ENCODE measurements at regions not wholly inside any gene's neighbourhood (a gene's known extent, or its start where the extent isn't known, plus 50 kb on each side); places are given as distances from the start of the nearest gene placed in this dataset.
"Not testable (repeated sequence)": the region's sequence is repeated elsewhere in the genome, so short reads cannot be mapped to it uniquely, and the experiment has no call there.

DNA sequence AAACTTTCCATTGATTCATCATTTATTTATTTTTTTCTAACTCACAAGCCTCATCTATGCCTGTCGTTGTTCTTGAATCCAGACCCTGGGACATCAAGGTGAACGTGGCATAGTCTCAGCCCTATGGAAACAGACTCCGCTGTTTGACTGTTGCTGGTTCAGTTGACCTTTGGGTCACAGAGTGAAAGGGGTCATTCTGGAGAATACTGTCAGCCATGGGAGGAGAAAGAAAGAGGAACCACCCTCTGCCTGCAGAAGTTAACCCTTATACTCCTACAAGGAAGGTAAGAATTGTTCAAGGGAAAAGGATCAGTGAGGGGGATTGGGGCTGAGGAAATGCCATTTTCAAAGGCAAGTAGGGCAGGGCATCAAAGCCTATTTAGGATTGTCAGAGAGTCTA is 387.6 kb upstream of the MAF start:
- Mint-ChIP-seq H3K27me3 (no peaks in the 10 kb centered on the region), H3K27ac (no peak overlapping the region), H3K36me3 (ENCODE audit: low read depth) (no peaks in the 10 kb centered on the region), H3K9me3 (no peaks in the 10 kb centered on the region), H3K4me3 (no peak overlapping the region), H3K4me1 (ENCODE audit: low read depth) (no peaks in the 10 kb centered on the region)

DNA sequence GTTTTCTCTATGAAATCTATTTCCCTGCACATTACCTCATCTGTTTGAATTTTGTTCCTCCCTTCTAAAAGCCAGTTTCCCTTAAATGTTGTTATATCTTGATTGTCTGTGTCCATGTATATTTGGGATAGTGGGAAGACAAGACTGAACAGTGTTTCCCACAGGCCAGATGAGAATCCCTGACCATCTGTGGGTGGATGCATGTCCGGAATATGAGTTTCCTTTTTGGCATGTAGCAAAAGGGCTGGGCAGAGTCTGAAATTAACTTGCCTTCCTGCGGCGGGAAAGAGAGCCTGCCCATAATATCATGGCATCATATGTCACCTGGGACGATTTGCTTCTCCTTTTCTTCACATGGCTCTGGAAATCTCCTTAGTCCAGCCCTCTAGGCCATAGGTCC is 385.8 kb upstream of the MAF start:
- Mint-ChIP-seq H3K27me3 (no peaks in the 10 kb centered on the region), H3K4me1 (ENCODE audit: low read depth) (no peaks in the 10 kb centered on the region), H3K9me3 (no peaks in the 10 kb centered on the region), H3K36me3 (ENCODE audit: low read depth) (no peaks in the 10 kb centered on the region), H3K27ac (no peak overlapping the region), H3K4me3 (no peak overlapping the region)

DNA sequence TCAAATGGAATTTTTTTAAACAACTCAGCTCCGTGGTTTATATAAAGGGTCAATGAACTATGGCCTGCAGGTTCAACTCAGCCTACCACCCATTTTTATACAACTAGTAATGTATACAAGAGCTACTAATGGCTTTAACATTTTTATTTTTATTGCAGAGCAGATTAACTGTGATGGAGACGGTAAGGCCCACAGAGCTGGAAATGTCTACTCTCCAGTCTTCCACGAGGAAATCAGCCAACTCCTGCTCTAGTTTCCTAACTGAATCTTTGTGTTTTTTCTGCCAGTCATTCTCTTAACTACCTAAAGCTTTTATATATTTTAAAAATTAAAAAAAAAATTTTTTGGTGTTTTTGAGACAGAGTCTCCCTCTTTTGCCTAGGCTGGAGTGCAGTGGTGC is 385.1 kb upstream of the MAF start:
- H3K4me3 Mint-ChIP-seq = no peak overlapping the region
- no peaks in the 10 kb centered on the region for H3K27me3 Mint-ChIP-seq
- no peaks in the 10 kb centered on the region for H3K4me1 Mint-ChIP-seq (ENCODE audit: low read depth)
- H3K36me3 Mint-ChIP-seq (ENCODE audit: low read depth) = no peaks in the 10 kb centered on the region
- no peaks in the 10 kb centered on the region for H3K9me3 Mint-ChIP-seq
- H3K27ac Mint-ChIP-seq = no peak overlapping the region

DNA sequence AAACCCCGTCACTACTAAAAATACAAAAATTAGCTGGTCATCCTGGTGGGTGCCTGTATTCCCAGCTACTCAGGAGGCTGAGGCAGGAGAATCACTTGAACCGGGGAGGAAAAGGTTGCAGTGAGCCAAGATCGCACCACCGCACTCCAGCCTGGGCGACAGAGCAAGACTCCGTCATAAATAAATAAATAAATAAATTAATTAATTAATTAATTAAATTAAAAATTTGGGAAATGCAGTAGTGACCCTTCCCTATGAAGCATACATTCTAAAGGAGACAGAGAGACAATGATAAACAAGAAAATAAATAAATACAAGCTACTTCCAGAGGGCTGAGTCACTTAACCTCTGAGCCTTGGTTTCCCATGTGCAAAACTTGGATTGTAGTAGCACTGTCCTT is 383.6 kb upstream of the MAF start:
- H3K4me1 Mint-ChIP-seq (ENCODE audit: low read depth); H3K4me3 Mint-ChIP-seq; H3K27ac Mint-ChIP-seq; H3K27me3 Mint-ChIP-seq; H3K36me3 Mint-ChIP-seq (ENCODE audit: low read depth); H3K9me3 Mint-ChIP-seq: not testable (repeated sequence)

DNA sequence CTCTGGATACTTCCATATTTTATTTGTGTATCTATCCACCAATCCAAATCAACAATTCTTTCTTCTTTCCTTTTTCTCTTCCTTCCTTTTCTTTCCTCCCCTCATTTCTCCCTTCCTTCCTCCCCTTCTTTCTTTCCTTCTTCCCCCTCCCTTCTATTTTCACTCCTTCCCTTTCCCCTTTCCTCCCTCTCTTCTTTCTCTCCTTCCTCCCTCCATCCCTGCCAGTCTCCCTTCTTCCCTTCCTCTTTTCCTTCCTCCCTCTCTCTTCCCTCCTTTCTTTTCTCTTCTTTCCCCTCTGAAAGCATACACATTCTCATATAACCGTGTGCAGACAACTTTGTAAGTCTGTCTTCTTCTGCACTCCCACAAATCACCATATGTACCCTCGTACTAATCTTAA is 382.3 kb upstream of the MAF start:
- H3K4me3 Mint-ChIP-seq = no peak overlapping the region
- no peaks in the 10 kb centered on the region for H3K4me1 Mint-ChIP-seq (ENCODE audit: low read depth)
- no peaks in the 10 kb centered on the region for H3K36me3 Mint-ChIP-seq (ENCODE audit: low read depth)
- no peak overlapping the region for H3K27ac Mint-ChIP-seq
- H3K9me3 Mint-ChIP-seq = no peaks in the 10 kb centered on the region
- H3K27me3 Mint-ChIP-seq = no peaks in the 10 kb centered on the region

DNA sequence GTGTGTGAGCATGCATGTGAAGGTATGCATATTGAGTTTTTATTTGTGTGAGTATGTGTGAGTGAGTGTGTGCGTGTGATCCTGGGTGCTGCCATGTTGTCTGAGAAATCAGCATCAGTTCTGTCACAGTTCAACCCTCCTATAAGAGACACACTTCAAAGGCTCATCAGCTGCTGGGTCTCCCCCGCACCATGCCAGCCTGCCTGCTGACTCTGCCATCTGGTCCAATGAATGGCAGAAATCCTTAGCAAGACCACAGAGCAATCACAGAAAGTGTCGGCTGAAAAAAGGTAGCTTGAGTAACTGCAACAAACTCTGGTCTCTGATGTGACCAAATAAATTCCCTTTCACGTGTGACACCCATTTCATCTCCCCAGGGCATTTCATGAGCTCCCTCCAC is 381.8 kb upstream of the MAF start:
- H3K36me3 Mint-ChIP-seq (ENCODE audit: low read depth) = no peaks in the 10 kb centered on the region
- H3K4me1 Mint-ChIP-seq (ENCODE audit: low read depth) = no peaks in the 10 kb centered on the region
- no peaks in the 10 kb centered on the region for H3K9me3 Mint-ChIP-seq
- no peak overlapping the region for H3K4me3 Mint-ChIP-seq
- no peaks in the 10 kb centered on the region for H3K27me3 Mint-ChIP-seq
- no peak overlapping the region for H3K27ac Mint-ChIP-seq

DNA sequence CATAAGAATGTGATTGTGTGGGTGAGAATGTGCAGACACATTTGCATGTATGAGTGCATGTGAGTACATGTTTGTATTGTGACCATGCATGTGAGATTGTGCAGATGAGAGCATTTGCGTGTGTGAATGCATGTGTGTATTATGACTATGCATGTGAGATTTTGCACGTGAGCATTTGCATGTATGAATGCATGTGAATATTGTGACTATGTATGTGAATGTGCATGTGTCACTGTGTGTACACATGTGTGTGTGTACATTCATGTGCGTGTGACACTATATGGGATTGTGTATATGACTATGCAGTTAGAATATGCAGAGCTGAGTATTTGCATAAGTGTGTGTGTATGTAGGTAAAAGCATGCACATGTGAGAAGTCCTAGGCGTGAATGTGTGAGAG is 381.3 kb upstream of the MAF start:
- Mint-ChIP-seq H3K36me3 (ENCODE audit: low read depth) (no peaks in the 10 kb centered on the region), H3K27me3 (no peaks in the 10 kb centered on the region), H3K4me3 (no peak overlapping the region), H3K4me1 (ENCODE audit: low read depth) (no peaks in the 10 kb centered on the region), H3K9me3 (no peaks in the 10 kb centered on the region), H3K27ac (no peak overlapping the region)

DNA sequence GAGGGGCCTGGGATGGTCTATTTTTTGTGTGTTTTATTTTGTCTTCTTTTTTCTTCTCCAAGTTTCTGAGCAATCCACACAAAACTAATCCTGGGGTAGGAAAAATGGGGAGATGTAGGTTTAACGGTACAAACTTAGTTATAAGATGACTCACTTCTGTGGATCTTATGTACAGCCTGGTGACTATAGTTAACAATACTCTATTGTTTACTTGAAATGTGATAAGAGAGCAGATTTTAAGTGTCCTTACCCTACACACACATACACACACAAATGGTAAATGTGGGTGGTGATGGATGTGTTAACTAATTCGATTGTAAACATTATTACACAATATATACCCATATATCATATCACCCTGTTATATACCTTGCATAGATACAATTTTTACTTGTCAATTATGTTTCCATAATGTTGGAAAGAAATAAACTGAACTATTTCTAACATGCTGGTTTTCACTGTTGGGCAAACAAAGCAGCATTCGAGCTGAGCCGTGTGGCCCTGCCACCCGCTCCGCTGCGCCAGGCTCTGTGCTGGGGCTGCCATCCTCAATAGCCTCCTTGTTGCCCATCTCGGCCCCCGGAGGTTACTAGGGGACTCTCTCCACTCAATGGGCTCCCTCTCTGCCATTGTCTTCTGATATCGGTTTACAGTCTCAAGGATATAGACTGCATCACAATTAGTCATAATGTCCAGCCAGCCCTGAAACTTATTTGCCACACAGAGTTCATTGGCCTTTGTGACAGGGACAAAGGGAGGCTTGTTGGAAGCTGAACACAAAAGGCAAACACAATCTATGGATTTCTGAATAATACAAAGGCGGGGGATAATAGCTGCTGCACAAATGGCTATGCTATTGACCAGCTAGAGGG is 380.3 kb upstream of the MAF start:
- no peak overlapping the region for H3K4me3 Mint-ChIP-seq
- no peaks in the 10 kb centered on the region for H3K36me3 Mint-ChIP-seq (ENCODE audit: low read depth)

DNA sequence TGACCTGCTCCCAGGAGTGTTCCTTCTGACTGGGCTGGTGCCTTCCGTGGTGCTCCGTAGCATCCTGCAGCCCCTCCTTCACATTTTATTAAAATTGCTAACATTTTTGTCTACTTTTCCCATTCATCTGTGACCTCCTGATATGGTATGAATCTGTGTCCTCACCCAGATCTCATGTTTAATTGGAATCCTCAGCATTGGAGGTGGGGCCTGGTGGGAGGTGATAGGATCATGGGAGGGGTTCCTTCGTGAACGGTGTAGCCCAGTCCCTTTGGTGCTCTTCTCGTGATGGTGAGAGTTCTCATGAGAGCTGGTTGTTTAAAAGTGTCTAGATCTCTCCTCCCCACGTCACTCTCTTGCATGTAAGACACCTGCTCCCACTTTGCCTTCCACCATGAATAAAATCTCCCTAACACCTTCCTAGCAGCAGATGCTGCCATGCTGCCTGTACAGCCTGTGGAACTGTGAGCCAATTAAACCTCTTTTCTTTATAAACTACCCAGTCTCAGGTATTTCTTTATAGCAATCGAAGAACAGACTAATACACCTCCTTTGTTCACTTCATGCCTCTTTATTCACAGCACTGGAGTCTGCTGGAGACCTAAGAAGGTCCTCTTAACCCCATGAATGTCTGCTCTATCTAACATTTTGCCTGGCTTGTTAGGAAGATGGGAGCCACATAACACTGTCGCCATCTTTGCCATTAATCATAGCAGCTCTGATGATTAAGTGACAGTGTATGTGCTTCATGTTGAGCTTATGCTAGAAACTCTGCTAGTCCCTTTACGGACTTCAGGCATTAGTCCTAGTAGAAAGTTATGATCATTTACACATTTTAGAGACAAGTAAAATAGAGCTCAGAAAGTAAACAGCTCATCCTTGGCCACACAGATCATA is 377.7 kb upstream of the MAF start:
- Mint-ChIP-seq H3K4me1 (ENCODE audit: low read depth) (no peaks in the 10 kb centered on the region), H3K36me3 (ENCODE audit: low read depth) (no peaks in the 10 kb centered on the region), H3K9me3 (no peaks in the 10 kb centered on the region), H3K27ac (no peak overlapping the region), H3K27me3 (no peaks in the 10 kb centered on the region), H3K4me3 (no peak overlapping the region)

More for the DNA sequence above, 380.3 kb upstream of the MAF start:
- Mint-ChIP-seq H3K27me3 (no peaks in the 10 kb centered on the region), H3K9me3 (no peaks in the 10 kb centered on the region), H3K4me1 (ENCODE audit: low read depth) (no peaks in the 10 kb centered on the region), H3K27ac (no peak overlapping the region)

DNA sequence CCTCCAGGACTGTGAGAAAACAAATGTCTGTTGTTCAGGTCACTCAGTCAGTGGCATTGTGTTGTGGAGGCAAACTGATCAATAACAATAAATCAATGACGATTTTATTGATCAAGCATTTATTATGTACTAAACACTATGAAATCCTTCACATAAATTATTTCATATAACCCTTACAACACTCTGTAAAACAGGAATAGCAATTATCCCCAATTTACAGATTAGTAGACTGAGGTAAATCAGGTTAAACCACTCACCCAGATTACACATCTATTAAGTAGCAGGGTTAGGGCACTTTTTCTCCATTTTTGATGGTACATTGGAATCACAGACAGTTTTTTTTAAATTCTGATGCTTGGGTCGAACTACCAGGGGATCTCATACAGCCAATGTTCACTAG is 372.8 kb upstream of the MAF start:
- Mint-ChIP-seq H3K27me3 (no peaks in the 10 kb centered on the region), H3K4me3 (no peak overlapping the region), H3K4me1 (ENCODE audit: low read depth) (no peaks in the 10 kb centered on the region), H3K36me3 (ENCODE audit: low read depth) (no peaks in the 10 kb centered on the region), H3K27ac (no peak overlapping the region), H3K9me3 (no peaks in the 10 kb centered on the region)

DNA sequence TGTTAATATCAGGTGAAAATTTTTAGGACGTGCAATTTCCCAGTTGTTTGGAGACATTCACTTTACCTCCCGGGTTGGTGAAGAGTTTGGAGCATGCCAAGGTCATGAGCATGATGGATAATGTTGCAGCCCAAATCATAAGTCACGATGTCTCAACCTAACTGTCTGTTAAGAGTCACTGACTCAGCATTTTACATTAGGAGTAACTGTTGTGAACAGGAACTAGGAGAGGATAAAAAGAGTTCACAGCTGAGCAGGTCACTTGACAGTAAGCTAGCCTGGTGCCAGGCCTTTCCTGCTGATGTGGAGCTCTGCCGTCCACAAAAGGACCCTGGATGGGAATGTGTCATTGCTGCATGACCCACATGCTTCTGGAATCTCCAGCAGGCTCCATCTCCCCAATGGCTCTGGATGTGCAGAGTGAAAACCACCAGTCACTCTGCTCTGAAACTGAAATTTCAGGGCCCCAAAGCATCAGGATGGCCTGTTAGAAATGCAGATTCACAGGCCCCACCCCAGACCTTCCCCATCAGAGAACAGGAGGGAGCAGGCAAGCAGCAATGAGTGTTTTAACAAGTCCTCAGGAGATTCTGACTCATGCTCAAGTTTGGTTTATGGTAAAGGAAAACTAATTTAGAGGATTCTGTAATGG is 371.6 kb upstream of the MAF start:
- no peak overlapping the region for H3K27ac Mint-ChIP-seq
- no peaks in the 10 kb centered on the region for H3K36me3 Mint-ChIP-seq (ENCODE audit: low read depth)
- H3K4me3 Mint-ChIP-seq = no peak overlapping the region
- no peaks in the 10 kb centered on the region for H3K4me1 Mint-ChIP-seq (ENCODE audit: low read depth)
- no peaks in the 10 kb centered on the region for H3K27me3 Mint-ChIP-seq
- no peaks in the 10 kb centered on the region for H3K9me3 Mint-ChIP-seq

DNA sequence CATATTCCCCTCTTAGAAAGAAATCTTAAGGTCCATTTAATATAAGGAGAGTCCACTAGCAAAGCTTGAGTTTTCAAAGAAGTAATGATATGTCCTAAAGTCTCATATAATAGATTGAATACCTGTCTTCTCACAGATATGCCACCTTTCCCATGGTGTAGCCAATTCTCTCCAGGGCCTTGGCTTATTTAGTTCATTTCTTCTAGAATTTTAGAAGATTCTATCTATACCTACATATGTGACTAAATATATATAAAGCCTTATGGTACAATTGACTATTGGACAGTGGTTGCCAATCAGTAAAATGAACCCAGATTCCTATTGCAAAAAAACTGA is 370.7 kb upstream of the MAF start:
- no peaks in the 10 kb centered on the region for H3K9me3 Mint-ChIP-seq
- no peaks in the 10 kb centered on the region for H3K36me3 Mint-ChIP-seq (ENCODE audit: low read depth)
- H3K4me1 Mint-ChIP-seq (ENCODE audit: low read depth) = no peaks in the 10 kb centered on the region
- H3K27me3 Mint-ChIP-seq = no peaks in the 10 kb centered on the region
- H3K27ac Mint-ChIP-seq = no peak overlapping the region
- H3K4me3 Mint-ChIP-seq = no peak overlapping the region

DNA sequence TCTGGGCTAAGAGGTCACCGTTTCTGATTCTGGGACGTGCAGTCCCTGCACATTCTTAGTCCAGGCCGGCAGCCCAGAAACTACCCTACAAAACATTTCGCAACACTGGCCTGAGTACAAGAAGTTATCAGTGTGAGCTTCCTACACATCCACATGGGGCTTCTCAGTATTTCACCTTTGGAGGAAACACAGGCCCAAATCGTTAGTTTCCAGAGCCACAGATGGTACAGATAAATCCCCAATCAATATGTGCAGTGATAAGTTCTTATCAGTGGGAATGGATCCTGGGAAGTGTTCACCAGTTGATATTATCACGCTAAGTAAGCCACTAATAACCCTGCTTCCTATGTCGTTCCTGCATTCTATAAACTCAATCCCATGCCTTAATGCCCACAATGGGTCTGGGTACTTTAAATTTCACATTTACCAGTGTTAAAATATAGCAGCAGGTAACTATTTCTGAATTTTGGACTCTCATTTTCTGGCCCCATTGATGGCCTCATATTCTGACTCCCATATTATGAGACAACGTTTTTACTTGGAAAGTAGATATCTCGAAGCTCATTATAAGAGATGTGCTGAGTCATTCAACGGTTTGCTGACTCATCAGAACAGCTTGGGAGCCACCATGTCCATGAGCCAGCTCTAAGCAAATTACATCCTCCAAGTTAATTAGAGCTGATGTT is 370.2 kb upstream of the MAF start:
- Mint-ChIP-seq H3K27me3 (no peaks in the 10 kb centered on the region), H3K36me3 (ENCODE audit: low read depth) (no peaks in the 10 kb centered on the region), H3K27ac (no peak overlapping the region), H3K9me3 (no peaks in the 10 kb centered on the region), H3K4me1 (ENCODE audit: low read depth) (no peaks in the 10 kb centered on the region), H3K4me3 (no peak overlapping the region)

DNA sequence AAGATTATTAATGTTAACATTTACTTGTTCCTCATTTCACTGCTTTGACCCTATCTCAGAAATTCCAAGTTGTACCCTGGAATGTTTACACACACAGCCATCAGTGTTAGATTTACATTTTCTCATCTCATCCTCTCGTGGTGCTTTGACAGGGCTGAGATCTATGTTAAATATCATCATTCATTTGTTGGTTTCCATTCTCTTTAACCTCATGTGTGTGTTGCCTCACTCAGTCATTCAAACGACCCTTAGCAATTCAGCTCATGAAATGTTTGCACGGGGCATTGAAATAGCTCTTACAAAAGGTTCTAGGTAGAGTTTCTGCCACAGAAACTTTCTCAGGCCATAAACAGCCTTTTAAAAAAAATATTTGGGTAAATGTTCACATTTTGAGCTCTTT is 369.6 kb upstream of the MAF start:
- no peak overlapping the region for H3K27ac Mint-ChIP-seq

DNA sequence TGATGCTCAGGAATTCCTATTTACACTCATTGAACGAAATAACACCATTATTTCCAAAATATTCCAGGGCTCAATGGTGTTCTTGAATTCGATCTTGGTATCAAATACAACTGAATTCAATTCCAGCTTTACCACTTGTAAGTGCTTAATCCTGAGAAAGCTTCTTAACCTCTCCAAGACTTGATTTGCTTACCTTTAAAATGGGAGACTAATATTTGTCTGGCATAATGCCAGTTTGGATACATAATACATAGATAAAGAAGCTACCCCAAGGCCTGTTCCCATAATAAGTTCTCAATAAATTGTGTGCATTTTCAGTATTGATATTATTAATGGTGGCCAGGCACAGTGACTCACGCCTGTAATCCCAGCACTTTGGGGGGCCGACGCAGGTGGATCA is 368.9 kb upstream of the MAF start:
- H3K27ac Mint-ChIP-seq = no peak overlapping the region
- H3K27me3 Mint-ChIP-seq = no peaks in the 10 kb centered on the region
- no peak overlapping the region for H3K4me3 Mint-ChIP-seq
- H3K36me3 Mint-ChIP-seq (ENCODE audit: low read depth) = no peaks in the 10 kb centered on the region
- no peaks in the 10 kb centered on the region for H3K9me3 Mint-ChIP-seq
- no peaks in the 10 kb centered on the region for H3K4me1 Mint-ChIP-seq (ENCODE audit: low read depth)

More for the DNA sequence above, 369.6 kb upstream of the MAF start:
- no peaks in the 10 kb centered on the region for H3K27me3 Mint-ChIP-seq
- H3K9me3 Mint-ChIP-seq = no peaks in the 10 kb centered on the region
- no peaks in the 10 kb centered on the region for H3K4me1 Mint-ChIP-seq (ENCODE audit: low read depth)
- H3K4me3 Mint-ChIP-seq = no peak overlapping the region
- H3K36me3 Mint-ChIP-seq (ENCODE audit: low read depth) = no peaks in the 10 kb centered on the region
